MG63 (cell line): ENCODE measurements at regions not wholly inside any gene's neighbourhood (a gene's known extent, or its start where the extent isn't known, plus 50 kb on each side); places are given as distances from the start of the nearest gene placed in this dataset.
"Not testable (repeated sequence)": the region's sequence is repeated elsewhere in the genome, so short reads cannot be mapped to it uniquely, and the experiment has no call there.

Experiments
- DNase-seq: peaks from one replicate; pipeline ENCODE4 v3.0.0-alpha.2; 2020
- H3K27me3 ChIP-seq: fragments of 250-450 bp; sonication (Bioruptor Pico); 2 replicates; pipeline ENCODE4 v1.5.1; 2020; ENCODE audit warnings: mild to moderate bottlenecking, moderate library complexity
- H3K36me3 ChIP-seq: fragments of 250-450 bp; sonication (Bioruptor Pico); 2 replicates; pipeline ENCODE4 v1.5.1; 2020; ENCODE audit warnings: mild to moderate bottlenecking, moderate library complexity
- H3K4me3 ChIP-seq: fragments of 250-450 bp; sonication (Bioruptor Pico); 2 replicates; pipeline ENCODE4 v1.5.1; 2020; ENCODE audit warnings: mild to moderate bottlenecking, moderate library complexity
- H3K9me3 ChIP-seq: fragments of 250-450 bp; sonication (Bioruptor Pico); 2 replicates; pipeline ENCODE4 v1.5.1; 2020; ENCODE audit warnings: mild to moderate bottlenecking, moderate library complexity

GRCh38 chr9:30977965-30978364 is 1406.5 kb upstream of the ACO1 start:
- no peak overlapping the region for H3K4me3 ChIP-seq
- H3K36me3 ChIP-seq: no peaks in the 10 kb centered on the region
- no peaks in the 10 kb centered on the region for H3K9me3 ChIP-seq
- no peak for DNase-seq
- H3K27me3 ChIP-seq: no peaks in the 10 kb centered on the region

DNA sequence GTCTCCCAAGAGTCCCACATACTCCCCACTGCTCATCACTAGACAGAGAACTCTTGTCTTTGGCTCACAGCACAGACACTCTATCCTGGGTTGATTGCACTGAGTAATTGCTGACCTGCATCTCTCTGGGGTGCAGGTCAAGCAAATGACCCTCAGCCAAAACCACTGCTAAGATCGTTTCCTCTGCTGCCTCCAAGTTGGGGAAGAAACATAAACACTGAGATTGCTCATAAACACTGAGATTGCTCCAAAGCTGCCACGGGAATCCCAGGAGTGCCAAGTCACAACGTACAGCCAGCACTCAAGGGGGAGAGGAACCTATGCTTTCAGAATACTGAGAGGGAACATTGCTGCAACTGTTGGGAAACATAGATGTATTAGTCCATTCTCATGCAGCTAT is 1402.1 kb upstream of the ACO1 start:
- Histone ChIP-seq H3K36me3 (no peaks in the 10 kb centered on the region), H3K4me3 (no peak overlapping the region), H3K27me3 (no peaks in the 10 kb centered on the region), H3K9me3 (no peaks in the 10 kb centered on the region)
- peak; percentile 54 for DNase-seq

DNA sequence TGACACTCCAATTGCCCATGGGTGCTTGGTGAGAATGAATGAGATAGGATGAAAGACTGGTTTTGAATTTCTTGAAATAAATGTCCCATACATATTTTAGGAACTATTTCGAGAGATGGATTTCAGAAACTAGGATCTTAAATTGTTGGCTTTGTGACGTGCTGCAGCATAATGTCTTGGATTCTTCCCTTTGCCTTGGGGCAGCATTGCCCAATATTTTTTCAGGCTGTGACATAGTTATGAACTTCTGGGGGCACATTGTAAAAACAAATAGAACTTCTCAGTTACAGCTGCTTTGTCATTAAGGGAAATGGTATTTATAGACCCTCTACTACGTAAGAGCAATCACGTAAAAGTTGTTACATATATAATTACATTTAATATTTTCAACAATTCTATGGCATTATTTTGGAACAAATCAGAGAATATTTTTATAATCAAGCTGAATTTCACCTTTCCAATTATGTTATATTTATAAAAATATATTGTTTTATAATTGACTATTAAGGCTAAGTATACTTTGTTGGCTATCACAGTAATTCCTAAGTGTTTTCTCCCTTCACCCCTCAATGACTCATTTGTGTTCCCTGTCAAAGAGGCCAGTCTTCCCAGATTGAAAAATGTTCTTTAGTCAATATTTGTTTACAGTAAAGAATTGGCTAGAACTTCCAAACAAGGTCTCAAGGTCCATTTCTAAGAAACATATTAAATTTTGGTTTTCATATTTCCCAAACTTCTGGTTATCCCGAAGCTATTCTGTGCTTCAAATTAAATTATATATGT is 1388.3 kb upstream of the ACO1 start:
- Histone ChIP-seq H3K9me3 (no peaks in the 10 kb centered on the region), H3K27me3 (no peaks in the 10 kb centered on the region), H3K4me3 (no peak overlapping the region), H3K36me3 (no peaks in the 10 kb centered on the region)
- DNase-seq: no peak

- H3K4me3 ChIP-seq: no peak overlapping the region
- no peak for DNase-seq
Observed at GRCh38 chr9:30996761-30997160, 1387.7 kb upstream of the ACO1 start.

GRCh38 chr9:30997291-30997690 is 1387.2 kb upstream of the ACO1 start:
- no peaks in the 10 kb centered on the region for H3K36me3 ChIP-seq

More at GRCh38 chr9:30996761-30997160, 1387.7 kb upstream of the ACO1 start:
- Histone ChIP-seq H3K27me3 (no peaks in the 10 kb centered on the region), H3K36me3 (no peaks in the 10 kb centered on the region), H3K9me3 (no peaks in the 10 kb centered on the region)

DNA sequence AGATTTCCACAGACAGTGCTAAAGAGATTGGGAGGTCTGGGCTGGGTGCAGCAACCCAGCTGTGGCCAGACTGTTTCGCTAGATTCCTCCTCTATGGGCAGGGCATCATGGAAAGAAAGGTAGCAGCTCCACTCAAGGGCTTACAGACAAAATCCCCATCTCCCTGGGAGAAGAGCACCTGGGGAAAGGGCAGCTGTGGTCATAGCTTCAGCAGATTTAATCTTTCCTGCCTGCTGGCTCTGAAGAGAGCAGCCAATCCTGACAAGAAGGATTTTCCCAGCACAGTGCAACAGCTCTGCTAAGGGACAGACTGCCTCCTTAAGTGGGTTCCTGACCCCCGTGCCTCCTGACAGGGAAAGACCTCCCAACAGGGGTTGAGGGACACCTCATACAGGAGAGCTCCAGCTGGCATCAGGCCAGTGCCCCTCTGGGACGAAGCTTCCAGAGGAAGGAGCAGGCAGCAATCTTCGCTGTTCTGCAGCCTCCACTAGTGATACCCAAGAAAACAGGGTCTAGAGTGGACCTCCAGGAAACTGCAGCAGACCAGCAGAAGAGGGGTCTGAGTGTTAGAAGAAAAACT is 1379.3 kb upstream of the ACO1 start:
- Histone ChIP-seq H3K4me3 (no peak overlapping the region), H3K27me3 (no peaks in the 10 kb centered on the region), H3K9me3 (no peaks in the 10 kb centered on the region), H3K36me3 (no peaks in the 10 kb centered on the region)
- no peak for DNase-seq

More at GRCh38 chr9:30997291-30997690, 1387.2 kb upstream of the ACO1 start:
- no peaks in the 10 kb centered on the region for H3K27me3 ChIP-seq
- no peaks in the 10 kb centered on the region for H3K9me3 ChIP-seq
- H3K4me3 ChIP-seq: no peak overlapping the region
- no peak for DNase-seq

- Histone ChIP-seq H3K4me3 (no peak overlapping the region), H3K9me3 (no peaks in the 10 kb centered on the region), H3K36me3 (no peaks in the 10 kb centered on the region), H3K27me3 (no peaks in the 10 kb centered on the region)
- DNase-seq: no peak
Observed at GRCh38 chr9:31013371-31013770, 1371.1 kb upstream of the ACO1 start.

- Histone ChIP-seq H3K4me3 (no peak overlapping the region), H3K9me3 (no peaks in the 10 kb centered on the region), H3K27me3 (no peaks in the 10 kb centered on the region), H3K36me3 (no peaks in the 10 kb centered on the region)
- no peak for DNase-seq
Observed at GRCh38 chr9:31023847-31024246, 1360.6 kb upstream of the ACO1 start.

DNA sequence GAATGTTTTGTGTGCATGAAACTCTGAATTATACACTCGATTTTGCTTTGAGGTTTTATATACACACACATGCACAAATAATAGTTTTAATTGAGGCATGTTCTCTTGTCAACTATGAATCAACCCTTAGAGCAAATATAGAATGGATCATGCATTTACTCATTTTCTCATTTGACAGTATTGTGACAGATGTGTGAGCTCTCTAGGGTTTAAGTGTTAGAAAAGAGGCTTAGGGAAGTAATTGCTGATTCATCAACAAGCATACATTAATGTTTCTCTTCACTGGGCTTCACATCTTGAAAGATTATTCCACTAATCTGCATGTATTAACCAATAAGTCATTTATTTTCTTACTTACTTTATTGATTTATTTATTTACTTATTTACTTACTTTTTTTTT is 1356.8 kb upstream of the ACO1 start:
- H3K27me3 ChIP-seq: no peaks in the 10 kb centered on the region
- no peaks in the 10 kb centered on the region for H3K9me3 ChIP-seq
- H3K4me3 ChIP-seq: no peak overlapping the region
- DNase-seq: no peak
- no peaks in the 10 kb centered on the region for H3K36me3 ChIP-seq

GRCh38 chr9:31028137-31028536 is 1356.3 kb upstream of the ACO1 start:
- Histone ChIP-seq H3K27me3 (no peaks in the 10 kb centered on the region), H3K4me3 (no peak overlapping the region), H3K9me3 (no peaks in the 10 kb centered on the region), H3K36me3 (no peaks in the 10 kb centered on the region)
- DNase-seq: no peak

GRCh38 chr9:31030741-31031202 is 1353.7 kb upstream of the ACO1 start:
- H3K9me3 ChIP-seq: no peaks in the 10 kb centered on the region
- no peaks in the 10 kb centered on the region for H3K27me3 ChIP-seq
- peak overlapping the region; percentile 18 for H3K4me3 ChIP-seq
- DNase-seq: peak; percentile 8
- no peaks in the 10 kb centered on the region for H3K36me3 ChIP-seq

- Histone ChIP-seq H3K36me3 (no peaks in the 10 kb centered on the region), H3K9me3 (no peaks in the 10 kb centered on the region), H3K27me3 (no peaks in the 10 kb centered on the region), H3K4me3 (no peak overlapping the region)
- no peak for DNase-seq
Observed at GRCh38 chr9:31032206-31032605, 1352.2 kb upstream of the ACO1 start.

GRCh38 chr9:31034311-31034710 is 1350.1 kb upstream of the ACO1 start:
- Histone ChIP-seq H3K36me3 (no peaks in the 10 kb centered on the region), H3K27me3 (no peaks in the 10 kb centered on the region), H3K4me3 (no peak overlapping the region), H3K9me3 (no peaks in the 10 kb centered on the region)
- no peak for DNase-seq

DNA sequence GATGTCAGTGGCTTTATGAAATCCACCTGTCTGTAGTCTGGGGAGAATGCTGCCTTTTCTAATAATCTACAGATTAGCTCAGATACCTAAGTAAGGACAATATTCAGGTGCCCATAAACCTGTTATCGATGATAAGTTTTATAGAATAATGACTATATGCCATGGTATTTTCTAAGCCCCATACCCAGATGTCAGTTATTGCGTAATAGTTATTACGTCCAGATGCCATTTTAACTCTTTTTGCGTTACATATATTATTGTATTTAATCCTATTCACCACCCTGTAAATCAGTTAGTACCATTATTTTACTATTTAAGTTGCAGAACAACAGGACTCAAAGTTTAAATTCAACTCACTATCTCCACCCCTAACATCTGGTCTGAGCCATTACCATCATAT is 1343.9 kb upstream of the ACO1 start:
- Histone ChIP-seq H3K36me3 (no peaks in the 10 kb centered on the region), H3K4me3 (no peak overlapping the region)
- DNase-seq: no peak

DNA sequence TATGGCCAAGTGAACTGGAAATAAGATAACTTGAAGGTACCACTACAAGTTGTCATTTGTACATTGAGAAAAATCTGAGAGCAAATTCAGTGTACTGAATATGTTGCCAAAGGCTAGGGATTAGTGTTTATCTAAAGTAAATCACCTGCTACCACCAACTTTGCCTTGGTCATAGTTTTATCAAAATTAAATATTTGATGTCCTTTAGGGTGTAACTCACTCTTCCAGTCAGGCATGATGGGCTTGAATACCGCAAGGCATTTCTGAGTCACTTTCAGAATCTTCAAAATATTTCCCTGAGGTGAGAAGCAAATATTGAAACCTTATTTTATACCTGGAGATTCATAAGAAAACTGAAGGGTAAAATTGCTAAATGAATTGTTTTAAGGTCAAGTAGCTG is 1338.6 kb upstream of the ACO1 start:
- no peaks in the 10 kb centered on the region for H3K36me3 ChIP-seq
- no peak overlapping the region for H3K4me3 ChIP-seq
- no peaks in the 10 kb centered on the region for H3K27me3 ChIP-seq
- no peak for DNase-seq
- no peaks in the 10 kb centered on the region for H3K9me3 ChIP-seq

More for the DNA sequence above, 1343.9 kb upstream of the ACO1 start:
- Histone ChIP-seq H3K27me3 (no peaks in the 10 kb centered on the region), H3K9me3 (no peaks in the 10 kb centered on the region)

- DNase-seq, H3K4me3 ChIP-seq, H3K9me3 ChIP-seq, H3K36me3 ChIP-seq, H3K27me3 ChIP-seq: not testable (repeated sequence)
Observed at GRCh38 chr9:31061592-31061991, 1322.9 kb upstream of the ACO1 start.

GRCh38 chr9:31065691-31066090 is 1318.8 kb upstream of the ACO1 start:
- Histone ChIP-seq H3K9me3 (no peaks in the 10 kb centered on the region), H3K36me3 (no peaks in the 10 kb centered on the region), H3K4me3 (no peak overlapping the region), H3K27me3 (no peaks in the 10 kb centered on the region)
- no peak for DNase-seq

- Histone ChIP-seq H3K9me3 (no peaks in the 10 kb centered on the region), H3K36me3 (no peaks in the 10 kb centered on the region), H3K4me3 (no peak overlapping the region), H3K27me3 (no peaks in the 10 kb centered on the region)
- DNase-seq: no peak
Observed at GRCh38 chr9:31067418-31067817, 1317.0 kb upstream of the ACO1 start.
